Activated naive CD4-positive, alpha-beta T cell treated with anti-CD3 and anti-CD28 coated beads, Interleukin-2, amount 50 U/mL, for 72 hours (primary cell): ENCODE measurements at regions not wholly inside any gene's neighbourhood (a gene's known extent, or its start where the extent isn't known, plus 50 kb on each side); places are given as distances from the start of the nearest gene placed in this dataset.
"Not testable (repeated sequence)": the region's sequence is repeated elsewhere in the genome, so short reads cannot be mapped to it uniquely, and the experiment has no call there.

Experiments used
- ATAC-seq, 2 donors: fragments of 150-1000 bp; cut with Tn5 transposase; 2 replicates each; pipeline ENCODE4 v1.10.0; 2021; ENCODE audit warnings: mild to moderate bottlenecking in 2 of 2, moderate library complexity in 2 of 2
- DNase-seq, 2 donors: peaks; one replicate each; pipeline ENCODE4 v3.0.0; 2021 to 2022; ENCODE audit warnings: low spot score in 2 of 2
- H3K27ac Mint-ChIP-seq, 2 donors: one replicate each; pipeline ENCODE4 v1.8.0; 2022; ENCODE audit warnings: mild to moderate bottlenecking in 2 of 2, mixed read lengths in 2 of 2
- H3K36me3 Mint-ChIP-seq, 2 donors: one replicate each; pipeline ENCODE4 v1.8.0; 2022; ENCODE audit warnings: mixed read lengths in 2 of 2
- H3K9me3 Mint-ChIP-seq, 2 donors: one replicate each; pipeline ENCODE4 v1.8.0; 2022; ENCODE audit warnings: mixed read lengths in 2 of 2

DNA sequence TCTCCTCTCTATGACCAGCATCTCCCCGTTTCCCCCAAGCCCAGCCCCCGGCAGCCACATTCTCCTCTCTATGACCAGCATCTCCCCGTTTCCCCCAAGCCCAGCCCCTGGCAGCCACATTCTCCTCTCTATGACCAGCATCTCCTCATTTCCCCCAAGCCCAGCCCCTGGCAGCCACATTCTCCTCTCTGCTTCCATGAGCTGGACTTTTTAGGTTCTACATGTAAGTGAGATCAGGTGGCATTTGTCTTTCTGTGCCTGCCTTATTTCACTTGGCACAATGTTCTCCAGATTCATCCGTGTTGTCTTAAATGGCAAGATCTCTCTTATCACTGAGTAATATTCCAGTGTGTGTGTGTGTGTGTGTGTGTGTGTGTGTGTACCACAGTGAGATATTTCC is 428.1 kb upstream of the B3GAT1 start:
- not testable (repeated sequence) for DNase-seq

DNA sequence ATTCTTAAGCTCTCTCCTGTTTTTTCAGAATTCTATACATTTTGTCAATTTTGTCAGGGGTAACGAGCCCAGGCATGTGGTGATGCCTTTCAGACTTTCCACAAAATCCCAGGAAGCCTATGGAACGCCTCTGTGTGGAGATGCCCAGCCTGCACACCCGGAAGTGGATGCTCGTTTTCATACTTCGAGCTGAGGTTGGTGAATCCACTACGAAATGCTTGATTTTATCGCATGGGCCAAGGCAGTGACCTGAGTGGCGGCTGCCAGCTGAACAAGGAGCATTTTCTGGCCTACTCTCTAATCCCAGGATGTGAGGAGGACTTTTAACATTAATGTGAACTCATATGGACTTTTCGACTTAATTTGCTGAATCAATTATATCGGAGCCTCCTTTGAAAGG is 426.7 kb upstream of the B3GAT1 start:
- H3K9me3 Mint-ChIP-seq: no peaks in the 10 kb centered on the region
- no peaks in the 10 kb centered on the region for H3K36me3 Mint-ChIP-seq
- ATAC-seq: no peak
- DNase-seq: no peak
- no peak overlapping the region for H3K27ac Mint-ChIP-seq

More for the DNA sequence above, 428.1 kb upstream of the B3GAT1 start:
- H3K9me3 Mint-ChIP-seq, H3K36me3 Mint-ChIP-seq, H3K27ac Mint-ChIP-seq, ATAC-seq: not testable (repeated sequence)

DNA sequence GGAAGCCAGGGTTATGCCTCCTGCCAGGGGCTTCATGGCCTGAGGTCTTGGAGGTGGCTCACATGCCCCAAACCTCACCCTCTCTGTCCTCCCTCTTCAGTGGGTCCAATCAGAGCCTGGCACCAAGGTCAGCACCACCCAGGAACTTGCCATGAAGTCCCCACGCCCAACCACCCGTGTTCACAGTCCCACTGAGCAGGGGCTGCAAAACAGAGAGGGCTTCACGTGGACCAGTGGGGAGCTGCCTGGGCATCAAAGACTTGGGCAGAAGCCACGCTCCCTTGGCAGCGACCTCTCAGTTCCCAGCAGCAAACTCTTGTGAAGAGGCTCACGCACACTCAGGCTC is 425.8 kb upstream of the B3GAT1 start:
- H3K36me3 Mint-ChIP-seq: no peaks in the 10 kb centered on the region
- peaks cover under 1% of the 10 kb centered on the region in 2 donors for H3K9me3 Mint-ChIP-seq
- ATAC-seq (no peak), DNase-seq (no peak)
- H3K27ac Mint-ChIP-seq: no peak overlapping the region

DNA sequence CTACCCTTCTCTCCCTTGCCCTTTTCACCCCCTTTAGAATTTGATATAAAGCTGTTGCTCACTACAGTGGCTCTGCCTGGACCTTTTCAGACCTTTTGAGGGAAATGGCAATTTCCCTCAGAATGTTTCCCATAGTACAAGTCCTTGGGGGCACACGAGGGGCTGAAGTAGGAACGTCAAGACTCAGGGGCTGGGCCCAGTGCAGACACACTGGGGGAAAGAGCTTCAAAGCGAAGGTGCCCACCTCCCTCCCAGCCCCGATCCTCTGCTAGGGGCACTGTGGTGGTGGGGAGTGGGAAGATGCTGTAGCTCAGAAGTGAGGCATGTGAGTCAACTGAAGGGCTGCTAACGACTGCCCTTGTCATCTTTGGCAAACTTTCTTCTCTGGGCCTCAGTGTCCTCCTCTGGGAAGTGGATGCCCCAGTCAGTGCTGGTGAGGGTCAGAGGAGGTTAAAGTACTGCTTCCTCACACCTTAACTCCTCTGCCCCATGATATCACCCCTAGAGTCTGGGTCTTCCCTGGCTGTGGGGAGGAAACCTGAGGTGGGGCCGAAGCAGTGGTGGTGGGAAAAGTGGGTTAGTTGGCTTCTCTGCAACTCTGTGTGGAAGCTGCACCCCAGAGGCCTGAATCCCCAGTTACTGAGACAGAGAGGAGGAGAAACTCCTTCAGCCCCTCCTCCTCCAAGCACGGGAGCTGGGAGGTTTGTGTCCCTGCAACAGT is 425.3 kb upstream of the B3GAT1 start:
- ATAC-seq: no peak
- H3K36me3 Mint-ChIP-seq: no peaks in the 10 kb centered on the region

DNA sequence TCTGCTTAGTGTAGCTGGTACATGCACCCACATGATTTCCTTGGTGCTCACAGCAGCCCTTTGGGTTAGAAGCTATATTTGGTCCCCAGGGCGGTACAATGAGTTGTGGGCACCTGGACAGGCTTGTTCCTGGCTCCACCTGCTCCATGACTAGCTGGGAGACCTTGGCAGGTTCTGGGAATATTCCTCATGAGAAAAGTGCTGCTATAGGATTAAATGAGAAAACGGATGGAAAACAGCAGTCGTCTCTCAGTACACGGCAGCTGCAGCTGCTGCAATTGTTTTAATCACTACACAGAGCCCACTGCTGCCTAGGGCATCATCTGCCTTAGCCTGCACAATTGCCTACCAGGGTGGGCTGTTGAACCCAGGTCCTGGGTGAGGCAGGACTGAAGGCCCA is 424.5 kb upstream of the B3GAT1 start:
- Mint-ChIP-seq H3K36me3 (no peaks in the 10 kb centered on the region), H3K9me3 (peaks cover 5% of the 10 kb centered on the region in 2 donors), H3K27ac (no peak overlapping the region)
- no peak for ATAC-seq
- DNase-seq: no peak

More for the DNA sequence above, 425.3 kb upstream of the B3GAT1 start:
- DNase-seq: no peak
- H3K9me3 Mint-ChIP-seq: peaks cover 5% of the 10 kb centered on the region in 2 donors
- no peak overlapping the region for H3K27ac Mint-ChIP-seq

DNA sequence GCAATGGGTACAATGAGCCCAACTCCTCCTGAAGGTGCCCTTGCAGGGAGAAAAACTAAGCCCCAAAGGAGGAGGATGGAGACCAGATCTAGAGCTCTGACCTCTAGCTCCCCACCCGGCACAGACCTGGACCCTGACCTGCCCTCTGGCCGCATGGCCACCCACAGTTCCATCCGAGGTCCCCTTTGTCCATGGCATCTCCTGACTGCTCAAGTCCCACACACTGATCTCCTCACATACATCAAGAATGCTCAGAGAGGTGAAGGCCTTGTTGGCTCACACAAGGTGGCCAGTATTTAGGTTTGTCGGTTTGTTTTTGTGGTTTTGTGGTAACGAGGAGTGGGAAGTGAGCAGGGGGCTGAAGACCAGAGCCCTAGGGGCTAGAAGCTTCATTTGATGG is 423.5 kb upstream of the B3GAT1 start:
- Mint-ChIP-seq H3K27ac (no peak overlapping the region), H3K9me3 (peaks cover 6% of the 10 kb centered on the region in 2 donors), H3K36me3 (no peaks in the 10 kb centered on the region)
- DNase-seq: no peak
- no peak for ATAC-seq

DNA sequence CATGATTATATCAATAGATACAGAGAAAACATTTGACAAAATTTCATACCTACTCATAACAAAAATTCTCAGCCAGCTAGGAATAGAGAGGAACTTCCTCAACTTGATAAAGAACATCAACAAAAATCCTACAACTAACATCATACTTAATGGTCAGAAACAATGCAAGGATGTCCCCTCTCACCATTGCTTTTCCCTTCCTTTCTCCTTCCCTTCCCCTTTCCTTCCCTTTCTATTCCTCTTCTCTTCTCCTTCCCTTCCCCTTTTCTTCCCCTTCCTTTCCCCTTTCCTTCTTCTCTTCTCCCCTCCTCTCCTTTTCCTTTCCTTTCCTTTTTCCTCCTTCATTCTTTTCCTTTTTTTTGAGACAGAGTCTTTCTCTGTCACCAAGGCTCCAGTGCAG is 418.3 kb upstream of the B3GAT1 start:
- ATAC-seq (no peak), DNase-seq (no peak)
- H3K9me3 Mint-ChIP-seq: peaks cover 10% of the 10 kb centered on the region in 2 donors
- H3K27ac Mint-ChIP-seq: no peak overlapping the region
- no peaks in the 10 kb centered on the region for H3K36me3 Mint-ChIP-seq

DNA sequence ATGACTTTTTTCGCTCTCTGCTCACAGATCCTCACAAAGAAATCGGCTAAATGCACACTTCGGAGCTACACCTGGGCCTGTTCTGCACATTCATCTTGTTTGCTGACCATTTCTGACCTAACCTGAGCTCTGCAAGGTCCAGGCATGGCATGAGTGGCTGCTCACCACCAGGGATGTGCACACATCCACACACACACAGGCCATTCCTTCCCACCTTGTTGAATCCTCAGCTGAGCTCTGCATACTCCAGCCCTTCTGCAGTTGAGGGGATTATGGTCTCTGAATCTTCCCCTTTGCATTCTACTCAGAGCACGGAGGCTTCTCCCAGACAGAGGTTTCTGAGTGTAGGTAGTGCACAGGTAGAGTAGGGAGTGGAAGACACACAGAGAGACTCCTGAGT is 411.9 kb upstream of the B3GAT1 start:
- Mint-ChIP-seq H3K9me3 (no peaks in the 10 kb centered on the region), H3K27ac (no peak overlapping the region), H3K36me3 (no peaks in the 10 kb centered on the region)
- no peak for DNase-seq
- no peak for ATAC-seq

DNA sequence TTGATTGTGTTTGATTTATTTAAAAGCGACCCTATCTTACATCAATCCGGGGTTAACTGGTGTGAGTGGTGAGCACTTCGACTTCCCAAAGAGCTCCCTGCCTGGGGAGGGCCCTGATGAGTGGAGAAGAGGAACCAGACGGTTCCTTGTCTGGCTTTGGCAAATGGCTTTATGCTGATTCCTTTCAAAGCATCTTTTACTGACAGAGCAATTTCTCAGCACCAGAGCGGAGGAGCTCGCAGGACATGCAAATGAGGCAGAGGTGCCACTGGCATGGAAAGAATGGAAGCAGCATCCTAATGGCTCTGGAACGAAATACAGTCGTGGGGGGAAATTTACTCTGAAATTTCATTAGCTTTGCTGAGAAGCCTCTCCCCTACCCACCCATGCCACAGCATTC is 410.9 kb upstream of the B3GAT1 start:
- H3K9me3 Mint-ChIP-seq: no peaks in the 10 kb centered on the region
- no peak overlapping the region for H3K27ac Mint-ChIP-seq
- ATAC-seq: no peak
- DNase-seq: no peak
- no peaks in the 10 kb centered on the region for H3K36me3 Mint-ChIP-seq

DNA sequence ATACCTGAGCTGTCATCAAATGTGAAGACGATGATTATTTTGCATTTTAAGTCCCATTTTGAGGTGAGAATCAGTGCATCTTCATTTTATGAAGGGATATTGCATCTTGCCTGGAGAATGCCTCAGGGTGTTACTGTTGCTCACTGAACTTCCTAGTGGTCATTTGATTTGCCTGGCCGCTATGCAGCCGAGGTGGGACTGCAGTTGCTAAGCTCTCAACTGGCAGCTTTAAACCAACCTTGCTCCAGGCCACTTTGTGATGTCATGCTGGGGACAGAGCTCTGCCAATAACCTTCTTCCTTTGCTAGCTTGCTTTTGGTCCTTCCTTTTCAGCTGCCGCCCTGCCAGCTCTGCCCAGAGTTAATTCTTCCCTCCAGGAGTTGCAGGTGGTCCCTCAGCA is 409.4 kb upstream of the B3GAT1 start:
- Mint-ChIP-seq H3K36me3 (no peaks in the 10 kb centered on the region), H3K27ac (no peak overlapping the region), H3K9me3 (no peaks in the 10 kb centered on the region)
- no peak for DNase-seq
- no peak for ATAC-seq

DNA sequence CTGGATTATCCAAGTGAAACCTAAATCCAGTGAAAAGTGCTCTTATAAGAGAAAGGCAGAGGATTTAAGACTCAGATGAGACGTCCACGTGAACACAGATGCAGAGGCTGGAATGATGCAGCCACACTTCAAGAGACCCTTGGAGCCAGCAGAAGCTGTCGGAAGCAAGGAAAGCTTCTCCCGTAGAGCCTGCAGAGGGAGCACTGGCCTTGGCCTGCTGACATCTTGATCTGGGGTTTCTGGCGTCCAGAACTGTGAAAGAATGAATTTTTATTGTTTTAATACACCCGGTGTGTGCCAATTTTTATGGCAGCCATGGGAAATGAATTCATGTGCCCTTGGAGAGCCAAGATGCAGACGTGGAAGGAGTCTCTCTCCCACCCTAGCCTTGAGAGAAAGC is 407.0 kb upstream of the B3GAT1 start:
- Mint-ChIP-seq H3K9me3 (no peaks in the 10 kb centered on the region), H3K27ac (no peak overlapping the region), H3K36me3 (no peaks in the 10 kb centered on the region)
- no peak for ATAC-seq
- no peak for DNase-seq

DNA sequence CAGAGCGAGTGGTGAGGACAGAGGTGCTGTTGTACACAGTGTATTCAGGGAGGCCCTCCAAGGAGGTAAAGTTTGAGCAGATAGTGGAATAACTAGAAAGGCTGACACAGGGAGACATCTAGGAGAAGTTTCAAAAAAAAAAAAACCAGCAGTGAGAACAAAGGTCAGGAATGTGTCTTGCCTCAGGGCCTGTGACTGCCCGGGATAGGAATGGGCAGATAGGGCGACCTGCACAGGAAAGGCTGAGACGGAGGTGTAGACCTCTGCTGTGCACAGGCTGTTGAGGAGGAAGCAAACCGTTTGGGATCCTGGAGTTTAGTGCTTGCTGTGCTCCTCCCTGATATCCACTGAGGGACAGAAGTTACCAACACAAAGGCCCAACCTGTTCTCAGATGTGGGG is 406.5 kb upstream of the B3GAT1 start:
- Mint-ChIP-seq H3K27ac (no peak overlapping the region), H3K9me3 (no peaks in the 10 kb centered on the region), H3K36me3 (no peaks in the 10 kb centered on the region)
- DNase-seq (no peak), ATAC-seq (no peak)

DNA sequence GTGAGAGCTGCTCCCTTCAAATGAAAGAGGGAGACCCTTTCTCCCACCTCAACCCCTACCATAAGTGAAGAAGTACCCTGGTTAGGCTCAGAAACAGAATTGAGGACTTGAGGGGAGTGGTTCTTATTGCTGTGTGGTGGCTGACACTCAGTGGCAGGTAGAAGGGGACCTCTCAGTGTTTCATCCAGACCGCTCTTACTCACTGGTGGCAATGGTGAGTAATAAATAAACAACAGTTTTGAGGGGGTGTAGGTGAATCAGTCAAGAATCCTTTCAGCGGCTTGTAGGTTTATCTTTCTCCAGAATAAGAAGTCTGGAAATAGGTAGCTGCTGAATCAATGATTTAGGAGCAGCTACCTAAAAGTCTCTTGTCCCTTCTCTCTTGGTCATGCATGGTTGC is 403.4 kb upstream of the B3GAT1 start:
- Mint-ChIP-seq H3K27ac (no peak overlapping the region), H3K9me3 (no peaks in the 10 kb centered on the region), H3K36me3 (no peaks in the 10 kb centered on the region)
- no peak for ATAC-seq
- no peak for DNase-seq

DNA sequence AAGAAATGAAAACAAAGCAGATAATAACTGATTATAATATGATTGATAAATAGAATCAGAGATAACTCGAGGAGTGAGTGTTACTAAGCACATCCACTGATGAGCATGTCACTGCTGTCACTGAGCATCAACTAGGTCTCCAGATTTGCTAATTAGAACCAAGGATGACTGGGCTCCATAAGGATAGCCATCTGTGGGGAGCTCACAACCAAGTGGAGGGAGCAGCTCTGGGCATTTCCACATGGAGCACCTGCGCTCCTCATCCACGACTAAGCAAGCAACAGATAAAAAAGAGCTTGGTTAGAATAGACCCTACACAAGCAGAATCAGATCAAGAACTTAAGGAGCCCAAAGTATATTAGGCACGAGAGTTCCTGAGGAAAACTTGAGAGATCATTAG is 396.0 kb upstream of the B3GAT1 start:
- no peak for ATAC-seq
- no peaks in the 10 kb centered on the region for H3K36me3 Mint-ChIP-seq
- H3K27ac Mint-ChIP-seq: no peak overlapping the region
- no peaks in the 10 kb centered on the region for H3K9me3 Mint-ChIP-seq
- no peak for DNase-seq

DNA sequence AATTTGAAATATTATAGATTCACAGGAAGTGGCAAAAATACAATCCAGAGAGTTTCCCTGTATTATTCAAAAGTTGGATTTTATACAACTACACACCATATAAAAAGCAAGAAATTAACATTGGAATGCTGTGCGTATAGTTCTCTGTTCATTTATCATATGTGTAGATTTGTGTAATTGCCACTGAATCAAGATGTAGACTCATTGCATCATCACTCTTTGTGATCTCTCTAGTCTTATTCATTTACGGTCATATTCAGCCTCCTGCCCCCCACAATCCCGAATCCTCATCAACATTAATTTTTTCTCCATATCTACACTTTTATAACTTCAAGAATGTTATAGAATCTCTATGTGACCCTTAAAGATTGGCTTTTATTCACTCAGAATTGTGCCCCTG is 390.6 kb upstream of the B3GAT1 start:
- DNase-seq (no peak), ATAC-seq (no peak)
- H3K27ac Mint-ChIP-seq: no peak overlapping the region
- no peaks in the 10 kb centered on the region for H3K36me3 Mint-ChIP-seq
- no peaks in the 10 kb centered on the region for H3K9me3 Mint-ChIP-seq

DNA sequence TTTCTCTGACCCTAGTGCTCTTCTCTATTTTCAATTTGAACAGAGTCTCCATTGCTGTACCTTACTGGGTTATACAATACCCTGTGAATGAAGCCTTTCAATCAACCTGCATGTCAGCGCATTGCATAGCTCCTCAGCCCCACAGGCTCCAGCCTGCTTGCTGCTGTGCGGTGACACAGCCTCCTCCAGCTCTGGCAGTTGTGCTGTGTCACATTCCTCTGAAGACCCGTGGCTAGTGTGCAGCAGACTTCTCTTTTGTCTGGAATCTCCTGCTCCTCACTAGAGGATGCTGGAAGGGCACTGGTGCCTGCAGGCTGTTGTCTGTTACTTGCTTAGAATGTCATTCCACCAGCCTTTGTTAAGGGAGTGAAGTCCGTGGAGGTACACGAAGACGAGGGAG is 390.1 kb upstream of the B3GAT1 start:
- Mint-ChIP-seq H3K27ac (no peak overlapping the region), H3K36me3 (no peaks in the 10 kb centered on the region), H3K9me3 (no peaks in the 10 kb centered on the region)
- ATAC-seq (no peak), DNase-seq (no peak)

DNA sequence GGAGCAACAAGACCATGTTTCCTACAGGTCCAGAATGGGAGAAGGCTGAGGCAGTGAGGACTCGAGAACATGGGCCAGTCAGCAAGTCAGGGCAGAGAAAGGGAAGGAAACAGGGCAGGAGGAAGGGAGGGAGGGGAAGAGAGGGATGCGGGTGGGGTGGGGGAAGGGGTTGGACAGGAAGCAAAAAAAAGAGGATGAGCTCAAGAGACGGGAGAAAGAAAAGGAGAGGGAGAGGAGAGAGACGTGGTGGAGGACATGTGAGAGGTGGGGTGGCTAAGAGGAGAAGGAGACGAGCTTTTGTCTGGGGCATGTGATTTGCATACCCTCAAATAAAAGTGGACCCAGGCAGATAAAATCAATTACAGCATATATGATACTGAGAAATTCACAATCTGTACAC is 389.5 kb upstream of the B3GAT1 start:
- H3K9me3 Mint-ChIP-seq: no peaks in the 10 kb centered on the region
- DNase-seq: no peak
- ATAC-seq: no peak
- H3K36me3 Mint-ChIP-seq: no peaks in the 10 kb centered on the region
- no peak overlapping the region for H3K27ac Mint-ChIP-seq

DNA sequence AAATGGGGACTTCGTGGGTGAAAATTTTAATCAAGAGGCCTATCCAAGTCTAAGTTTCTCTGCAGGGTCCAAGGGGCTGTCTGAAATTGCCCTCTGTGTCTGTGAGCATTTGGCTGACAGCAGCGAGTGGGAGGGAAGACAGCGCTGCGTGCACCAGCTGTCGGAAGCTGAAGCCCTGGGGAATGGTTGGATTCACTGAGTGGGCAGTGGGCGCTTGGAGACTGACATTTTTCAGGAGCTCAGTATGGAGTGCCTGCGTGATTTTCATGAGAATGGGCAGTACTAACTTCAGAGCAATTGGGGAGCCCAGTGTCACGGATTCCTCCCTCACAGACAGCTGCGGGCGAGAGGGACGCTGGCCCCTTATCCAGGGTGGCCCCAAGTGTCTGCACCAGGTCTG is 388.8 kb upstream of the B3GAT1 start:
- ATAC-seq (no peak), DNase-seq (no peak)
- H3K36me3 Mint-ChIP-seq: no peaks in the 10 kb centered on the region
- no peak overlapping the region for H3K27ac Mint-ChIP-seq
- H3K9me3 Mint-ChIP-seq: no peaks in the 10 kb centered on the region

DNA sequence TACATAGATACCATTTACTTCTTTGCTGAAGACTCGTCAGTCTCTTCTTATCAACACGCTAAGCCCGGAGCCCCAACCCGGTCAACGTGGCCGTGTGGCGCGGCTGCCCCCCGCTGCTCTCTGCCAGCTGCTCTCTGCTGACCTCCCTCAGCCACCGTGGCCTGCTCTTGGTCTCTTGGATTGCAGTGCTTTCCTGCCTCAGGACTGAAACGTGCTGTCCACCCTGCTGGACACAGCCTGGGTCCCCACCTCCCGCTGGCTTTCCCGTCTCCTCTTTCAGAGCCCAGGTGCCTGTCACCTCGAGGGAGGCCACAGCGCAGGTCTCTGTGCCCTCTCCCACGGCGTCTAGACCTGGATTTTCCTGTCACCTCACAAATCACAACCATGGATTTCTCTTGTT is 388.1 kb upstream of the B3GAT1 start:
- DNase-seq: no peak
- Mint-ChIP-seq H3K36me3 (no peaks in the 10 kb centered on the region), H3K27ac (no peak overlapping the region), H3K9me3 (no peaks in the 10 kb centered on the region)
- no peak for ATAC-seq
